ENCODE measurements at regions not wholly inside any gene's neighbourhood (a gene's known extent, or its start where the extent isn't known, plus 50 kb on each side); places are given as distances from the start of the nearest gene placed in this dataset.

DNA sequence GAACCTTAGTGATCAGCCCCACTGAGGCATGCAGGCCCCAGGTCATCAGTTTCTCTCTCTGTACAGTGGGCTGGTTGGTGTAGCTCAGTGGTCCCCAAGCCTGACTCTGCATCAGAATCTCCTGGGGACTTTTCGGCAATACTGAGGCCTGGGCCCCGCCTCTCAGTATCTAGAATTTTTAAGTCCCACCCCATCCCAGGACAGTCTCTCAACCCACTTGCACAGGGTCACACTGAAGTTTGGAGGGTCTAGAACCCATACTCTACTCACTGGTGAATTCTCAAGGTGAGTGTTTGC lies 216.4 kb downstream of the MATN1 start:
- Histone ChIP-seq H3K4me1 (ENCODE audit: control insufficient read depth in 5 of 5, insufficient read depth in 5 of 5, low read length in 5 of 5) (no peaks in the 10 kb centered on the region), H3K9me3 (ENCODE audit: control insufficient read depth in 4 of 4, insufficient read depth in 3 of 4, low read length in 3 of 4) (peaks cover 0 to 12% (median 0%) of the 10 kb centered on the region in 4 donors), H3K9ac (ENCODE audit: insufficient read depth in 1 of 2, low read length in 2 of 2) (no peak overlapping the region), H3K4me3 (no peak overlapping the region), H3K27ac (ENCODE audit: low read depth in 1 of 2, low read length in 1 of 2) (no peak overlapping the region), H3K36me3 (ENCODE audit: control insufficient read depth in 4 of 4, insufficient read depth in 4 of 4, low read length in 4 of 4) (no peaks in the 10 kb centered on the region), H3K27me3 (ENCODE audit: control insufficient read depth in 3 of 3, insufficient read depth in 3 of 3, low read length in 2 of 3) (peaks cover 0 to 9% (median 2%) of the 10 kb centered on the region in 3 donors)
- 89 to 95% methylated on average over 2 of the region's 2 CpGs for WGBS, 2 donors
- TF ChIP-seq, protein P1, sequence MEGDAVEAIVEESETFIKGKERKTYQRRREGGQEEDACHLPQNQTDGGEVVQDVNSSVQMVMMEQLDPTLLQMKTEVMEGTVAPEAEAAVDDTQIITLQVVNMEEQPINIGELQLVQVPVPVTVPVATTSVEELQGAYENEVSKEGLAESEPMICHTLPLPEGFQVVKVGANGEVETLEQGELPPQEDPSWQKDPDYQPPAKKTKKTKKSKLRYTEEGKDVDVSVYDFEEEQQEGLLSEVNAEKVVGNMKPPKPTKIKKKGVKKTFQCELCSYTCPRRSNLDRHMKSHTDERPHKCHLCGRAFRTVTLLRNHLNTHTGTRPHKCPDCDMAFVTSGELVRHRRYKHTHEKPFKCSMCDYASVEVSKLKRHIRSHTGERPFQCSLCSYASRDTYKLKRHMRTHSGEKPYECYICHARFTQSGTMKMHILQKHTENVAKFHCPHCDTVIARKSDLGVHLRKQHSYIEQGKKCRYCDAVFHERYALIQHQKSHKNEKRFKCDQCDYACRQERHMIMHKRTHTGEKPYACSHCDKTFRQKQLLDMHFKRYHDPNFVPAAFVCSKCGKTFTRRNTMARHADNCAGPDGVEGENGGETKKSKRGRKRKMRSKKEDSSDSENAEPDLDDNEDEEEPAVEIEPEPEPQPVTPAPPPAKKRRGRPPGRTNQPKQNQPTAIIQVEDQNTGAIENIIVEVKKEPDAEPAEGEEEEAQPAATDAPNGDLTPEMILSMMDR (IDR thresholded peaks at IDR 0.05; ENCODE audit: control extremely low read depth, extremely low read depth) = no peak
- DNase-seq (no peak), ATAC-seq (ENCODE audit: insufficient read depth, low FRiP score) (no peak)

DNA sequence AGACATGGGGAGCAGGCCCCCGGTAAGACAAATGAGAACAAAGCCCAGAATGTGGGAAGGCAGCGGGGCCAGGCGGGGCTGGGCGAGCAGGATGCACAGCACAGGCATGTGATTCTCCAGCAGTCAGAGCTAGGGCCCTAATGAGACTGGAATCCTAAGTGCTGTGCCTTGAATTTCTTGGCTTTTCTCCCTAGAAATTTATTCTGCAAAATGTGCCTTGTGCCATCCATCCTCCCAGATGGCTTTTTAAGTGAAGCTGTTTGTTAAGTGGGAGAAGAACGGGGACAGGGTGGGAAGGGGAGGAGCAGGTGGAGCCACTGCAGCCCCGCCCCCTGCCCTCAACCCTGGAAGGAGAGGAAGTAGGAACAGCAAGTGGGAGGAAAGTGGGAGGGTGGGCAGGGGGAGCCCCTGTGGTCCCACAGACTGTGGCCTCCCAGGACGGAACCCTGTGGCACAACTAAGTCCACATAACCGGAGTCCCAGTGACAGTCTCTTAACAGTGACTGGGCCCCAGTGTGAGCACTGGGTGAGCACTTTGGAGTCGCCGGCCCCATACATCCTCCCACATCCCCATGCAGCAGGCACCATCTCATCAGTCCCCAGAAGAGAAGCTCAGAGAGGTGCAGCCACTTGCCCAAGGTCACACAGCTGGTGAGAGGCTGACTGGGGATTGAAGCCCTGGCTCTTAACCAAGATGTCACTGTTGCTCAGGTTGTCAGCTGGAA lies 216.9 kb downstream of the MATN1 start:
- Histone ChIP-seq H3K36me3 (ENCODE audit: control insufficient read depth in 4 of 4, insufficient read depth in 4 of 4, low read length in 4 of 4) (no peaks in the 10 kb centered on the region), H3K4me1 (ENCODE audit: control insufficient read depth in 5 of 5, insufficient read depth in 5 of 5, low read length in 5 of 5) (no peaks in the 10 kb centered on the region), H3K27ac (ENCODE audit: low read depth in 1 of 2, low read length in 1 of 2) (no peak overlapping the region), H3K27me3 (ENCODE audit: control insufficient read depth in 3 of 3, insufficient read depth in 3 of 3, low read length in 2 of 3) (peaks cover 0 to 9% (median 2%) of the 10 kb centered on the region in 3 donors), H3K4me3 (no peak overlapping the region), H3K9me3 (ENCODE audit: control insufficient read depth in 4 of 4, insufficient read depth in 3 of 4, low read length in 3 of 4) (peaks cover 0 to 10% (median under 1%) of the 10 kb centered on the region in 4 donors), H3K9ac (ENCODE audit: insufficient read depth in 1 of 2, low read length in 2 of 2) (no peak overlapping the region)
- WGBS, 2 donors = 54 to 62% methylated on average over 10 of the region's 10 CpGs
- ATAC-seq (ENCODE audit: insufficient read depth, low FRiP score) (no peak), DNase-seq (no peak)
- TF ChIP-seq, protein P1 (IDR thresholded peaks at IDR 0.05; ENCODE audit: control extremely low read depth, extremely low read depth) = no peak

DNA sequence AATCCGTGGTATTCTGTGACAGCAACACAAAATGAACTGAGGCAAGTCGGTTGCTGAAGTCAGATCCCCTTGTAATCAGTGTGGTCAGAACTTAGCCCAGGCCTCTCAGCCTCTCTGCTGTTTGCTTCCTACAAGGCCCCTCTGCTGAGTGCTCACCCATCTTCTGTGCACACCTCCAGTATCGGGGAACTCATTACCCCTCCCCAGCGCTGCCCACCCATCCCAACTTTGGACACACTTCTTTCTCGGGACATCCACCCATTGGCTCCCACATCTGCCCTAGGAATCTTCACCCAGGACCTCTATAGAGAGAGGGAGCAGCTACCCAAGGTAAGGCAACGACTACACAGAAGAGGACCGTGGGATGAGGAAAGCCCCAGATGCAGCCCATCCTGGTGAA lies 217.5 kb downstream of the MATN1 start:
- WGBS, 2 donors = 82 to 89% methylated on average over 7 of the region's 7 CpGs
- Histone ChIP-seq H3K27me3 (ENCODE audit: control insufficient read depth in 3 of 3, insufficient read depth in 3 of 3, low read length in 2 of 3) (peaks cover 0 to 9% (median 2%) of the 10 kb centered on the region in 3 donors), H3K36me3 (ENCODE audit: control insufficient read depth in 4 of 4, insufficient read depth in 4 of 4, low read length in 4 of 4) (no peaks in the 10 kb centered on the region), H3K4me3 (no peak overlapping the region), H3K9me3 (ENCODE audit: control insufficient read depth in 4 of 4, insufficient read depth in 3 of 4, low read length in 3 of 4) (peaks cover 0 to 6% (median under 1%) of the 10 kb centered on the region in 4 donors), H3K27ac (ENCODE audit: low read depth in 1 of 2, low read length in 1 of 2) (no peak overlapping the region), H3K9ac (ENCODE audit: insufficient read depth in 1 of 2, low read length in 2 of 2) (no peak overlapping the region), H3K4me1 (ENCODE audit: control insufficient read depth in 5 of 5, insufficient read depth in 5 of 5, low read length in 5 of 5) (no peaks in the 10 kb centered on the region)
- TF ChIP-seq, protein P1 (IDR thresholded peaks at IDR 0.05; ENCODE audit: control extremely low read depth, extremely low read depth) = no peak
- ATAC-seq (ENCODE audit: insufficient read depth, low FRiP score) (no peak), DNase-seq (no peak)

DNA sequence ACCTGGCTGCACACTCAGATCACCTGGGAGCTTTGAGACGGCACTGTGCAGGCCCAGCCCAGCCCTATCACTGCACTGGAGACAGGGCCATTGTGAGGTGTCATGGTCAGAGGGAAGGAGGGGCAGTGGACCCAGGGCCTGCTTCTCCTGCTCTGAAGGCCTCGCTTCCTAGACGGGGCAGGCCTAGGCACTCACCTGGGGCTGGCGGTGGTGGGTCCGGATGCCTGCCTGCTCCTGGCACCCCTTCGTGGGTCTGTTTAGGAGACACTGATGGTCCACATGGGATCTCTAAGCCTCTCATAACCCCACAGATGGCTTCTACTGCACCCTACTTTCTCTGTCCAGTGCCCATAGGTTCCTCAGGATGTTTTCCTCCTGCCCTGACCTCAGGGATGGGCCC lies 230.9 kb downstream of the MATN1 start:
- peaks cover 0 to 3% (median 0%) of the 10 kb centered on the region in 4 donors for H3K9me3 ChIP-seq (ENCODE audit: control insufficient read depth in 4 of 4, insufficient read depth in 3 of 4, low read length in 3 of 4)
- ATAC-seq (ENCODE audit: insufficient read depth, low FRiP score) (no peak), DNase-seq (no peak)
- no peak overlapping the region for H3K27ac ChIP-seq (ENCODE audit: low read depth in 1 of 2, low read length in 1 of 2)
- H3K36me3 ChIP-seq (ENCODE audit: control insufficient read depth in 4 of 4, insufficient read depth in 4 of 4, low read length in 4 of 4) = no peaks in the 10 kb centered on the region
- H3K9ac ChIP-seq (ENCODE audit: insufficient read depth in 1 of 2, low read length in 2 of 2) = no peak overlapping the region
- TF ChIP-seq, protein P1 (IDR thresholded peaks at IDR 0.05; ENCODE audit: control extremely low read depth, extremely low read depth) = no peak
- H3K4me3 ChIP-seq = no peak overlapping the region
- H3K4me1 ChIP-seq (ENCODE audit: control insufficient read depth in 5 of 5, insufficient read depth in 5 of 5, low read length in 5 of 5) = no peaks in the 10 kb centered on the region
- no peaks in the 10 kb centered on the region for H3K27me3 ChIP-seq (ENCODE audit: control insufficient read depth in 3 of 3, insufficient read depth in 3 of 3, low read length in 2 of 3)
- WGBS, 2 donors = 68 to 85% methylated on average over 6 of the region's 6 CpGs
